Peyer's patch (tissue), 4 donors: ENCODE measurements at regions not wholly inside any gene's neighbourhood (a gene's known extent, or its start where the extent isn't known, plus 50 kb on each side); places are given as distances from the start of the nearest gene placed in this dataset.

Experiments used
- CTCF ChIP-seq, 6 experiments: fragments of 450-650 bp in 4 of 6; fragments of 200-600 bp in 2 of 6; sonication (generic) in 1 of 6; IDR thresholded peaks; one replicate each; pipeline ENCODE4 v1.5.1; 2017 to 2019; ENCODE audit warnings: antibody characterized with exemption in 6 of 6, mild to moderate bottlenecking in 3 of 6, moderate library complexity in 1 of 6
- POLR2A ChIP-seq, 2 donors: fragments of 450-650 bp; IDR thresholded peaks; one replicate each; pipeline ENCODE4 v1.5.1; 2017; ENCODE audit warnings: antibody characterized with exemption in 2 of 2, mild to moderate bottlenecking in 2 of 2, moderate library complexity in 2 of 2

- TF ChIP-seq CTCF (IDR thresholded peaks at IDR 0.05) = no peak
- TF ChIP-seq POLR2A (IDR thresholded peaks at IDR 0.05) = no peak
Observed at GRCh38 chr2:2727876-2728511, 396.9 kb upstream of the MYT1L start.
